ENCODE measurements at regions not wholly inside any gene's neighbourhood (a gene's known extent, or its start where the extent isn't known, plus 50 kb on each side); places are given as distances from the start of the nearest gene placed in this dataset.

GRCh38 chr7:104958371-104958865, 55.6 kb upstream of the KMT2E start:
- 0 out of 2 replicates have a peak, but pooled peaks cover 3% of the 10 kb centered on the region for H3K4me1 Mint-ChIP-seq
- ATAC-seq, result no peak

More at GRCh38 chr7:104958371-104958865, 55.6 kb upstream of the KMT2E start:
- Mint-ChIP-seq H3K36me3 (no peaks in the 10 kb centered on the region), H3K27me3 (ENCODE audit: low read depth) (no peaks in the 10 kb centered on the region; the same call in 1 of the 2 replicates), H3K27ac (no peak overlapping the region), H3K4me3 (no peak overlapping the region), H3K9me3 (peaks cover 2% of the 10 kb centered on the region; the same call in 1 of the 2 replicates)
- no peak for DNase-seq (ENCODE audit: low spot score)
- ChIA-PET CTCF (no interaction called here), POLR2A (no interaction called here)
- no peak for TF ChIP-seq AFF4 (CRISPR knock-in tag; IDR thresholded peaks at IDR 0.05; ENCODE audit: borderline replicate concordance)
- no peak for TF ChIP-seq ZBTB21 (CRISPR knock-in tag; IDR thresholded peaks at IDR 0.05; ENCODE audit: borderline replicate concordance)
- TF ChIP-seq HMGXB4 (CRISPR knock-in tag; IDR thresholded peaks at IDR 0.05), result no peak
- TF ChIP-seq RELA (CRISPR knock-in tag; IDR thresholded peaks at IDR 0.05; ENCODE audit: borderline replicate concordance), result no peak
- TF ChIP-seq ZNF423 (CRISPR knock-in tag; IDR thresholded peaks at IDR 0.05), result no peak
- no peak for TF ChIP-seq ZSCAN18 (CRISPR knock-in tag; IDR thresholded peaks at IDR 0.05)
- TF ChIP-seq SMAD3 (CRISPR knock-in tag; IDR thresholded peaks at IDR 0.05; ENCODE audit: borderline replicate concordance), result no peak
- TF ChIP-seq ARID4B (CRISPR knock-in tag; IDR thresholded peaks at IDR 0.05; ENCODE audit: borderline replicate concordance), result no peak
- TF ChIP-seq NFYB (CRISPR knock-in tag; conservative IDR thresholded peaks at IDR 0.05; ENCODE audit: low read depth), result no peak
- TF ChIP-seq TEAD1 (CRISPR knock-in tag; IDR thresholded peaks at IDR 0.05), result no peak
- no peak for TF ChIP-seq USF2 (CRISPR knock-in tag; IDR thresholded peaks at IDR 0.05)
- TF ChIP-seq JUN (CRISPR knock-in tag; IDR thresholded peaks at IDR 0.05), result no peak
- TF ChIP-seq MAX (CRISPR knock-in tag; IDR thresholded peaks at IDR 0.05), result no peak
- TF ChIP-seq AR (CRISPR knock-in tag; IDR thresholded peaks at IDR 0.05), result no peak
- TF ChIP-seq CBFB (CRISPR knock-in tag; IDR thresholded peaks at IDR 0.05; ENCODE audit: low read depth), result no peak
- no peak for TF ChIP-seq NR1H2 (CRISPR knock-in tag; IDR thresholded peaks at IDR 0.05)
- TF ChIP-seq KAT7 (CRISPR knock-in tag; IDR thresholded peaks at IDR 0.05; ENCODE audit: borderline replicate concordance), result no peak
- no peak for TF ChIP-seq ZNF138 (CRISPR knock-in tag; conservative IDR thresholded peaks at IDR 0.05)

Measured in WTC11 (cell line).